Keratinocyte (primary cell): ENCODE measurements at regions not wholly inside any gene's neighbourhood (a gene's known extent, or its start where the extent isn't known, plus 50 kb on each side); places are given as distances from the start of the nearest gene placed in this dataset.

Experiments used
- DNase-seq: peaks from one replicate; pipeline ENCODE4 v3.0.0-alpha.2; 2011; ENCODE audit warnings: low read depth, missing footprints, low spot score
- FAIRE-seq: peaks from 2 replicates; lab custom pipeline; 2011; peaks lifted over from hg19 to GRCh38; lab: Jason Lieb, UNC
- H2AFZ ChIP-seq: 2 replicates; pipeline ENCODE4 v1.6.0; 2012; ENCODE audit warnings: low read length, control low read depth, inconsistent platforms; ENCODE audit not compliant: control insufficient read depth
- H3K27ac ChIP-seq: 2 replicates; pipeline ENCODE4 v1.5.1; 2011; ENCODE audit warnings: low read length; ENCODE audit not compliant: control insufficient read depth, insufficient read depth
- H3K27me3 ChIP-seq: 3 replicates; pipeline ENCODE4 v1.6.0; 2011; ENCODE audit warnings: low read length; ENCODE audit not compliant: control insufficient read depth, insufficient read depth; ENCODE audit errors: extremely low read depth
- H3K36me3 ChIP-seq, 2 experiments: 2 replicates in 1 of 2; 3 replicates in 1 of 2; pipeline ENCODE4 v1.5.1; 2011; ENCODE audit warnings: low read length in 2 of 2, mild to moderate bottlenecking in 1 of 2; ENCODE audit not compliant: control insufficient read depth in 2 of 2, insufficient read depth in 2 of 2; ENCODE audit errors: extremely low read depth in 1 of 2
- H3K4me1 ChIP-seq: 3 replicates; pipeline ENCODE4 v1.5.1; 2011; ENCODE audit warnings: low read length; ENCODE audit not compliant: control insufficient read depth, insufficient read depth; ENCODE audit errors: extremely low read depth
- H3K4me2 ChIP-seq: 3 replicates; pipeline ENCODE4 v1.6.0; 2011; ENCODE audit warnings: low read depth, low read length; ENCODE audit not compliant: control insufficient read depth, insufficient read depth; ENCODE audit errors: extremely low read depth
- H3K4me3 ChIP-seq, 3 experiments: fragments of 200-600 bp in 1 of 3; sonication (generic) in 1 of 3; 2 replicates in 2 of 3; 3 replicates in 1 of 3; pipeline ENCODE4 v1.5.1; 2011 to 2016; ENCODE audit warnings: low read length in 3 of 3, mild to moderate bottlenecking in 3 of 3, control low read depth in 2 of 3, inconsistent platforms in 1 of 3, low read depth in 1 of 3, mixed read lengths in 1 of 3, mixed run types in 1 of 3, moderate library complexity in 1 of 3; ENCODE audit not compliant: control insufficient read depth in 2 of 3, insufficient read depth in 2 of 3; ENCODE audit errors: extremely low read depth in 1 of 3
- H3K79me2 ChIP-seq: 2 replicates; pipeline ENCODE4 v1.6.0; 2012; ENCODE audit warnings: low read length; ENCODE audit not compliant: control insufficient read depth, insufficient read depth
- H3K9ac ChIP-seq: 3 replicates; pipeline ENCODE4 v1.6.0; 2011; ENCODE audit warnings: low read length; ENCODE audit not compliant: control insufficient read depth, insufficient read depth; ENCODE audit errors: extremely low read depth
- H3K9me1 ChIP-seq: 3 replicates; pipeline ENCODE4 v1.6.0; 2011; ENCODE audit warnings: low read length; ENCODE audit not compliant: control insufficient read depth, insufficient read depth; ENCODE audit errors: extremely low read depth
- H3K9me3 ChIP-seq: 2 replicates; pipeline ENCODE4 v1.5.1; 2012; ENCODE audit warnings: low read depth, low read length; ENCODE audit not compliant: control insufficient read depth
- H4K20me1 ChIP-seq: 3 replicates; pipeline ENCODE4 v1.6.0; 2011; ENCODE audit warnings: low read length; ENCODE audit not compliant: control insufficient read depth, insufficient read depth; ENCODE audit errors: extremely low read depth
- CTCF ChIP-seq, 3 experiments: IDR thresholded peaks in 1 of 3; conservative IDR thresholded peaks in 1 of 3; optimal IDR thresholded peaks in 1 of 3; 2 replicates in 2 of 3; 3 replicates in 1 of 3; pipeline versions ENCODE3 to v1.5.1; 2011; ENCODE audit warnings: low read length in 3 of 3, mild to moderate bottlenecking in 3 of 3, moderate library complexity in 2 of 3, control low read depth in 1 of 3, inconsistent platforms in 1 of 3; ENCODE audit not compliant: insufficient read depth in 2 of 3; ENCODE audit errors: extremely low read depth in 1 of 3
- EZH2 ChIP-seq: IDR thresholded peaks from one replicate; pipeline ENCODE4 v1.6.1; 2012; ENCODE audit warnings: inconsistent platforms, mild to moderate bottlenecking, low read length, moderate library complexity
- dilution Hi-C: fragments of 300-500 bp; cut with MboI; formaldehyde crosslinking; loops from one replicate; pipeline ENCODE4 v1.7.0; 2020; ENCODE audit warnings: low sequenced_read_pairs; ENCODE audit not compliant: extremely low pct_ligation_motif_present

GRCh38 chr16:50979806-50980620 is 171.1 kb downstream of the SALL1 start:
- Histone ChIP-seq H3K79me2 (no peaks in the 10 kb centered on the region), H3K27ac (no peak overlapping the region), H3K9ac (no peak overlapping the region), H3K27me3 (no peaks in the 10 kb centered on the region), H3K4me3 (no peak overlapping the region), H4K20me1 (no peaks in the 10 kb centered on the region), H3K9me1 (no peaks in the 10 kb centered on the region), H3K9me3 (no peaks in the 10 kb centered on the region), H3K4me2 (no peak overlapping the region), H3K4me1 (no peaks in the 10 kb centered on the region), H3K36me3 (no peaks in the 10 kb centered on the region), H2AFZ (no peak overlapping the region)
- DNase-seq (no peak), FAIRE-seq (no peak)
- TF ChIP-seq CTCF (optimal IDR thresholded peaks at IDR 0.05 in 1 of 3, IDR thresholded peaks at IDR 0.05 in 1 of 3, conservative IDR thresholded peaks at IDR 0.05 in 1 of 3; ENCODE audit: extremely low read depth in 1 of 3, insufficient read depth in 2 of 3, low read length in 3 of 3) (no peak), EZH2 (no peak)
- dilution Hi-C loops, result no loop called here

GRCh38 chr16:50977138-50977537 is 173.9 kb downstream of the SALL1 start:
- Histone ChIP-seq H3K9me3 (no peaks in the 10 kb centered on the region), H2AFZ (no peak overlapping the region), H3K27ac (no peak overlapping the region), H3K9ac (no peak overlapping the region), H3K9me1 (no peaks in the 10 kb centered on the region), H3K4me2 (no peak overlapping the region), H3K36me3 (no peaks in the 10 kb centered on the region), H4K20me1 (no peaks in the 10 kb centered on the region), H3K4me3 (no peak overlapping the region), H3K27me3 (no peaks in the 10 kb centered on the region), H3K79me2 (no peaks in the 10 kb centered on the region), H3K4me1 (no peaks in the 10 kb centered on the region)
- dilution Hi-C loops, result no loop called here
- FAIRE-seq (no peak), DNase-seq (no peak)
- TF ChIP-seq CTCF (optimal IDR thresholded peaks at IDR 0.05 in 1 of 3, IDR thresholded peaks at IDR 0.05 in 1 of 3, conservative IDR thresholded peaks at IDR 0.05 in 1 of 3; ENCODE audit: extremely low read depth in 1 of 3, insufficient read depth in 2 of 3, low read length in 3 of 3) (no peak), EZH2 (no peak)
